Uterus (tissue), 3 donors: ENCODE measurements at regions not wholly inside any gene's neighbourhood (a gene's known extent, or its start where the extent isn't known, plus 50 kb on each side); places are given as distances from the start of the nearest gene placed in this dataset.
"Not testable (repeated sequence)": the region's sequence is repeated elsewhere in the genome, so short reads cannot be mapped to it uniquely, and the experiment has no call there.

Experiments
- DNase-seq, 2 donors: peaks; one replicate each; pipeline ENCODE4 v3.0.0-alpha.2; 2019 to 2020
- H3K27ac ChIP-seq, 2 donors: fragments of 200-600 bp; sonication (generic); 1 replicate in 1 of 2; 2 replicates in 1 of 2; pipeline ENCODE4 v1.5.1; 2016 to 2018
- H3K27me3 ChIP-seq, 2 donors: fragments of 200-600 bp; sonication (generic); one replicate each; pipeline ENCODE4 v1.5.1; 2018 to 2019; ENCODE audit warnings: control low read depth in 1 of 2
- H3K36me3 ChIP-seq, 2 donors: fragments of 200-600 bp; sonication (generic); one replicate each; pipeline ENCODE4 v1.5.1; 2019; ENCODE audit warnings: control low read depth in 1 of 2
- H3K4me1 ChIP-seq, 2 donors: fragments of 200-600 bp; sonication (generic); one replicate each; pipeline ENCODE4 v1.5.1; 2018 to 2019; ENCODE audit warnings: control low read depth in 1 of 2
- H3K4me3 ChIP-seq, 2 donors: fragments of 200-600 bp; sonication (generic); 1 replicate in 1 of 2; 2 replicates in 1 of 2; pipeline ENCODE4 v1.5.1; 2018 to 2019; ENCODE audit warnings: mild to moderate bottlenecking in 1 of 2
- H3K9me3 ChIP-seq, 2 donors: fragments of 200-600 bp; sonication (generic); one replicate each; pipeline ENCODE4 v1.5.1; 2019; ENCODE audit warnings: control low read depth in 1 of 2
- CTCF ChIP-seq, 4 experiments: fragments of 200-600 bp in 2 of 4; fragments of 450-650 bp in 2 of 4; sonication (generic) in 2 of 4; IDR thresholded peaks; one replicate each; pipeline ENCODE4 v1.5.1; 2016 to 2019; ENCODE audit warnings: antibody characterized with exemption in 4 of 4, mild to moderate bottlenecking in 2 of 4, moderate library complexity in 1 of 4
- POLR2A ChIP-seq, 2 donors: fragments of 450-650 bp; IDR thresholded peaks; one replicate each; pipeline ENCODE4 v1.6.1; 2016; ENCODE audit warnings: antibody characterized with exemption in 2 of 2, mild to moderate bottlenecking in 1 of 2, moderate library complexity in 1 of 2
- intact Hi-C: fragments of 100-400 bp; cut with DNase I; formaldehyde crosslinking; loops from one replicate; pipeline ENCODE4 v1.15.1; 2023; ENCODE audit warnings: low total_unique reads
- donor health status: DM: yes; HTN: yes; CAD: no.

DNA sequence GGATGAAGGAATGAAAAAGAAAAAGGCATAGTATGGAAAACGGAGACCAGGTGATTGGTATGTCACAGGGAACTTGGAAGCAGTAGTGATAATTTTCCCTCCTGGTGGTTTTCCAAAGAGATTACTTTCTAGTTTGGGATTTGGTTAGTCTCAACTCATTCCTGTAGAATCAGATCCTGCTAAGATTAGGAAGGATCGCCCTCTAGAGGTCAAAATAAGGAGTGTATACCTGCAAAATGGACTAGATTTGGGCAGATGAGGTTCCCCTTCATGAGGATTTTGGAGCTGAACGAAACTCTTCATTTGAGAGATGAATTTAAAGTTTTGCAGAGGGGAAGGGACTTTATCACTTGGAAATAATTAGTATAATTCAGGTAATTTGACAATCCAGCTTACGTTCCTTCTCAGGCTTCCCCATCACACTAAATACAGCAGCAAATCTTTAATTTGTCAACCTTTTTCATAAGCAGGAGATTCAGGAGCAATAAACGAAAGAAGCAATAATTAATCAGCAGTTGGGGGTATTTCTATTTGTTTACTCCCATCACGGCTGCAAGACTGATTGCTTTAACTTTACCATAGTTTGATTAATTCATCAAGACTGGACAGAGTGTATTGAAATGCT is 65.2 kb downstream of the CCDC195 start:
- H3K27ac ChIP-seq, result no peak overlapping the region
- H3K4me1 ChIP-seq, result no peaks in the 10 kb centered on the region
- no peaks in the 10 kb centered on the region for H3K27me3 ChIP-seq
- TF ChIP-seq POLR2A (IDR thresholded peaks at IDR 0.05), result no peak
- TF ChIP-seq CTCF (IDR thresholded peaks at IDR 0.05), result peak; percentile 72 to 78 (median 74)
- no peaks in the 10 kb centered on the region for H3K9me3 ChIP-seq
- H3K4me3 ChIP-seq, result no peak overlapping the region
- intact Hi-C loops, result loop anchor here (5.0 kb wide), 1 partner anchor 289 kb away; no protein-coding TSS in a partner anchor
- DNase-seq, result no peak
- H3K36me3 ChIP-seq, result no peaks in the 10 kb centered on the region

- intact Hi-C loops, H3K27ac ChIP-seq, H3K4me3 ChIP-seq, H3K9me3 ChIP-seq, H3K27me3 ChIP-seq, H3K4me1 ChIP-seq, H3K36me3 ChIP-seq, DNase-seq: not testable (repeated sequence)
Observed at GRCh38 chr2:224647684-224648083, 62.5 kb upstream of the CUL3 start.

- no peaks in the 10 kb centered on the region for H3K36me3 ChIP-seq
- no peak overlapping the region for H3K4me3 ChIP-seq
- TF ChIP-seq CTCF (IDR thresholded peaks at IDR 0.05), result peak in 3 of 4 experiments; percentile 13 to 39 (median 18)
- TF ChIP-seq POLR2A (IDR thresholded peaks at IDR 0.05), result no peak
- DNase-seq, result no peak
- no peaks in the 10 kb centered on the region for H3K9me3 ChIP-seq
- H3K4me1 ChIP-seq, result no peaks in the 10 kb centered on the region
- no peak overlapping the region for H3K27ac ChIP-seq
- intact Hi-C loops, result no loop called here
- H3K27me3 ChIP-seq, result no peaks in the 10 kb centered on the region
Observed at GRCh38 chr2:224646242-224646846, 61.2 kb upstream of the CUL3 start.

DNA sequence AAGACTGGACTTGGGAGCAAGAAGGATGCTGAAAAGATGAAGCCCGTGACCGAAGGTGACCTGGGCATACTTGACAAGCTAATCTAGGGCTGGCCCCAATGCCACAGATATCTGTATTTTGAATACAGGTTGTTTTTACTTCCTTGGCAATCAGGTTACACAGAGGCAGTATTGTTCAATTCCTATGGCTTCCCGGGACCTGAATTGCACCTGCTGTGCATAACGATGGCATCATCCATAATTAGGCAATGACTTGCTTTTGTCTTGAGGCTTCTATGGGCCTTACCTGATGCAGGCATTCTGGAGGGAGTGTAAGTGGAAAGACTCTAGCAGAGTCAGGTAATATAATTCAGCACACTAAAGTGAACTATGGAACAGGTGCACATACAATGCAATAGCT is 60.6 kb upstream of the CUL3 start:
- DNase-seq, result no peak
- no peaks in the 10 kb centered on the region for H3K27me3 ChIP-seq
- H3K4me1 ChIP-seq, result no peaks in the 10 kb centered on the region
- no peaks in the 10 kb centered on the region for H3K36me3 ChIP-seq
- TF ChIP-seq CTCF (IDR thresholded peaks at IDR 0.05), result no peak
- no peak for TF ChIP-seq POLR2A (IDR thresholded peaks at IDR 0.05)
- H3K4me3 ChIP-seq, result no peak overlapping the region
- intact Hi-C loops, result no loop called here
- H3K27ac ChIP-seq, result no peak overlapping the region
- no peaks in the 10 kb centered on the region for H3K9me3 ChIP-seq

GRCh38 chr2:224640679-224641078 is 55.5 kb upstream of the CUL3 start:
- no peaks in the 10 kb centered on the region for H3K27me3 ChIP-seq
- intact Hi-C loops, result no loop called here
- no peak for TF ChIP-seq POLR2A (IDR thresholded peaks at IDR 0.05)
- TF ChIP-seq CTCF (IDR thresholded peaks at IDR 0.05), result no peak
- no peak for DNase-seq
- no peaks in the 10 kb centered on the region for H3K9me3 ChIP-seq
- H3K4me1 ChIP-seq, result no peaks in the 10 kb centered on the region
- no peak overlapping the region for H3K4me3 ChIP-seq
- no peaks in the 10 kb centered on the region for H3K36me3 ChIP-seq
- H3K27ac ChIP-seq, result no peak overlapping the region
